ENCODE measurements at regions not wholly inside any gene's neighbourhood (a gene's known extent, or its start where the extent isn't known, plus 50 kb on each side); places are given as distances from the start of the nearest gene placed in this dataset.

- TF ChIP-seq, protein P1, sequence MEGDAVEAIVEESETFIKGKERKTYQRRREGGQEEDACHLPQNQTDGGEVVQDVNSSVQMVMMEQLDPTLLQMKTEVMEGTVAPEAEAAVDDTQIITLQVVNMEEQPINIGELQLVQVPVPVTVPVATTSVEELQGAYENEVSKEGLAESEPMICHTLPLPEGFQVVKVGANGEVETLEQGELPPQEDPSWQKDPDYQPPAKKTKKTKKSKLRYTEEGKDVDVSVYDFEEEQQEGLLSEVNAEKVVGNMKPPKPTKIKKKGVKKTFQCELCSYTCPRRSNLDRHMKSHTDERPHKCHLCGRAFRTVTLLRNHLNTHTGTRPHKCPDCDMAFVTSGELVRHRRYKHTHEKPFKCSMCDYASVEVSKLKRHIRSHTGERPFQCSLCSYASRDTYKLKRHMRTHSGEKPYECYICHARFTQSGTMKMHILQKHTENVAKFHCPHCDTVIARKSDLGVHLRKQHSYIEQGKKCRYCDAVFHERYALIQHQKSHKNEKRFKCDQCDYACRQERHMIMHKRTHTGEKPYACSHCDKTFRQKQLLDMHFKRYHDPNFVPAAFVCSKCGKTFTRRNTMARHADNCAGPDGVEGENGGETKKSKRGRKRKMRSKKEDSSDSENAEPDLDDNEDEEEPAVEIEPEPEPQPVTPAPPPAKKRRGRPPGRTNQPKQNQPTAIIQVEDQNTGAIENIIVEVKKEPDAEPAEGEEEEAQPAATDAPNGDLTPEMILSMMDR (IDR thresholded peaks at IDR 0.05), result no peak
- TF ChIP-seq POLR2A (IDR thresholded peaks at IDR 0.05) (no peak), EP300 (IDR thresholded peaks at IDR 0.05) (no peak), POLR2AphosphoS5 (IDR thresholded peaks at IDR 0.05) (no peak)
- H3K36me3 ChIP-seq, result no peaks in the 10 kb centered on the region
- DNase-seq, result no peak
- 83 to 92% methylated on average over 2 of the region's 2 CpGs for WGBS, 2 donors
- H3K9me3 ChIP-seq, result no peaks in the 10 kb centered on the region
- intact Hi-C loops (cut with DNase I), result no loop called here
- no peak overlapping the region for H3K27ac ChIP-seq
- H3K27me3 ChIP-seq, result no peaks in the 10 kb centered on the region
- no peak overlapping the region for H3K4me3 ChIP-seq
- no peaks in the 10 kb centered on the region for H3K4me1 ChIP-seq
Measured at GRCh38 chr6:104306211-104306610, 553.5 kb downstream of the HACE1 start.

DNA sequence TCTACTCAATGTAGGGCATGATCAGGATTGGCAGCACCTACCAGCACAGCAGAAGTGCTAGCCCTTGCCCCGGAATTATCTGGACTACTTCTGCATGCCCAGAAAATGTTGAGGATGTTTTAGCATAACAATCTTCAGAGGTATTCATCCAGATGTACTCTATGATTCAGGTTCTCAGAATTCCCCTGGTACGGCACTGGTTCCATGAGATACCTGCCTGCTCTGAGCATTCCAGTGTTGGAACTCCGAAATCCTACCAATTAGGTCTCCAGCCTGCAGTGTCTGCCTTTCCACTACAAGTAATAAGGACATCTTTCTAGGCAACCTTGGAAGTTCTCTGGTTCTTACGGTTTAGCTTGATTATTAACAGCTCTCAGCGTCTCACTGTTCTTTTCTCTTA lies 554.5 kb downstream of the HACE1 start:
- 84 to 85% methylated on average over 5 of the region's 5 CpGs for WGBS, 2 donors

GRCh38 chr6:104301951-104302350 lies 557.8 kb downstream of the HACE1 start:
- 37 to 74% methylated on average over 10 of the region's 10 CpGs for WGBS, 2 donors
- Histone ChIP-seq H3K36me3 (no peaks in the 10 kb centered on the region), H3K27ac (no peak overlapping the region), H3K4me3 (no peak overlapping the region), H3K4me1 (no peaks in the 10 kb centered on the region), H3K27me3 (no peaks in the 10 kb centered on the region), H3K9me3 (no peaks in the 10 kb centered on the region)
- intact Hi-C loops (cut with DNase I), result no loop called here
- TF ChIP-seq POLR2AphosphoS5 (IDR thresholded peaks at IDR 0.05) (no peak), POLR2A (IDR thresholded peaks at IDR 0.05) (no peak), EP300 (IDR thresholded peaks at IDR 0.05) (no peak)
- TF ChIP-seq, protein P1 (IDR thresholded peaks at IDR 0.05), result no peak
- no peak for DNase-seq

More for the DNA sequence above, 554.5 kb downstream of the HACE1 start:
- intact Hi-C loops (cut with DNase I), result no loop called here
- Histone ChIP-seq H3K4me1 (no peaks in the 10 kb centered on the region), H3K27me3 (no peaks in the 10 kb centered on the region), H3K4me3 (no peak overlapping the region), H3K27ac (no peak overlapping the region), H3K36me3 (no peaks in the 10 kb centered on the region), H3K9me3 (no peaks in the 10 kb centered on the region)
- DNase-seq, result no peak
- TF ChIP-seq POLR2AphosphoS5 (IDR thresholded peaks at IDR 0.05), result no peak
- TF ChIP-seq POLR2A (IDR thresholded peaks at IDR 0.05), result no peak
- TF ChIP-seq, protein P1 (IDR thresholded peaks at IDR 0.05), result no peak
- no peak for TF ChIP-seq EP300 (IDR thresholded peaks at IDR 0.05)

- Histone ChIP-seq H3K36me3 (no peaks in the 10 kb centered on the region), H3K4me1 (no peaks in the 10 kb centered on the region), H3K4me3 (no peak overlapping the region), H3K27me3 (no peaks in the 10 kb centered on the region), H3K9me3 (no peaks in the 10 kb centered on the region), H3K27ac (no peak overlapping the region)
- no peak for DNase-seq
- intact Hi-C loops (cut with DNase I), result no loop called here
- WGBS, 2 donors, result 91 to 92% methylated on average over 1 of the region's 1 CpG
- no peak for TF ChIP-seq POLR2AphosphoS5 (IDR thresholded peaks at IDR 0.05)
- TF ChIP-seq POLR2A (IDR thresholded peaks at IDR 0.05), result no peak
Measured at GRCh38 chr6:104286641-104287040, 573.1 kb downstream of the HACE1 start.

- H3K4me3 ChIP-seq, result no peak overlapping the region
- H3K27ac ChIP-seq, result no peak overlapping the region
- H3K9me3 ChIP-seq, result no peaks in the 10 kb centered on the region
- H3K36me3 ChIP-seq, result no peaks in the 10 kb centered on the region
- H3K4me1 ChIP-seq, result no peaks in the 10 kb centered on the region
- intact Hi-C loops (cut with DNase I), result no loop called here
- 77 to 82% methylated on average over 4 of the region's 4 CpGs for WGBS, 2 donors
- DNase-seq, result no peak
- no peaks in the 10 kb centered on the region for H3K27me3 ChIP-seq
- TF ChIP-seq EP300 (IDR thresholded peaks at IDR 0.05) (no peak), POLR2A (IDR thresholded peaks at IDR 0.05) (no peak), POLR2AphosphoS5 (IDR thresholded peaks at IDR 0.05) (no peak)
- TF ChIP-seq, protein P1 (IDR thresholded peaks at IDR 0.05), result no peak
Measured at GRCh38 chr6:104284872-104285271, 574.8 kb downstream of the HACE1 start.
